Dermis blood vessel endothelial cell (primary cell): ENCODE measurements at regions not wholly inside any gene's neighbourhood (a gene's known extent, or its start where the extent isn't known, plus 50 kb on each side); places are given as distances from the start of the nearest gene placed in this dataset.

Source experiments
- DNase-seq: peaks from one replicate; pipeline ENCODE4 v3.0.0; 2010

GRCh38 chr3:193780810-193781478, 187.9 kb downstream of the OPA1 start:
- peak; percentile 86 for DNase-seq

DNA sequence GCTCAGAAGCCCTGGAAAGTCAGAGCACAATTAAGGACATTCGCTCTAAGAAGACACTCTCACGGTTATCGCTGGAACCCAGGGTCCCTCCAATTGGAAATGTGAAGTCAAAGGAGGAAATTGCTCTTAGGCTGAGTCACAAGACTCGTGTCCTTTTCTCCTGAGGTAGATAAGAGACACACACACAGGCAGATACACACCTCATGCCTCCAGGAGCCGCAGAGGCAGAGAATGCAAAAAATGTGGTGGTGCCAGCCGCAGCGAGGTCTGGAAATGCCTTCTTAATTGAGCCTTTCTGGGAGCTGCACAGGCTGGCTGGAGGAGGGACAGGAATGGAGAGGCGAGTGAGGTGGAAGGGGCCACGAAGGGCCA, 189.3 kb downstream of the OPA1 start:
- DNase-seq = peak; percentile 60

GRCh38 chr3:193782747-193783146, 189.7 kb downstream of the OPA1 start:
- DNase-seq = no peak

- peak; percentile 48 for DNase-seq
Measured at GRCh38 chr3:193783166-193783896, 190.3 kb downstream of the OPA1 start.

GRCh38 chr3:193784822-193785221, 191.8 kb downstream of the OPA1 start:
- no peak for DNase-seq

DNA sequence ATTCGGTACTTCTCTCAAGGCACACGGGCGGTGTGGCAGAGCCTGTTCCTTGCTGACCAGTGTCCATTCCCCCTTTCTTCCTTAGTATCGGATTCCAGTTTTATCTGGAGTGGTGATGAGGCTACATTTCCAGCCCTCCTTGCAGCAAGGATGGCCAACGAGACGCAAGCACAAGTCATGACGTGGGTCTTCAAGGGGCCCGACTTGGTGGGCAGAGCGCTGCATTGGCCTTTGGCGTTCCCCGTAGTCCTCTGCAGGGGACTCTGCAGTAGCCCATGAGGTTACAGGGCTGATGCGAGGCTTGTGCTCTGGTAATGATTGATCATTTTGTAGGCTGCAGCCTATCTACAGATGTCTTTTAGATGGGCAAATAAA, 194.5 kb downstream of the OPA1 start:
- DNase-seq = no peak

GRCh38 chr3:193788189-193788991, 195.4 kb downstream of the OPA1 start:
- peak; percentile 88 for DNase-seq

- DNase-seq = no peak
Measured at GRCh38 chr3:193789455-193789854, 196.4 kb downstream of the OPA1 start.

- DNase-seq = no peak
Measured at GRCh38 chr3:193790086-193790990, 197.3 kb downstream of the OPA1 start.

DNA sequence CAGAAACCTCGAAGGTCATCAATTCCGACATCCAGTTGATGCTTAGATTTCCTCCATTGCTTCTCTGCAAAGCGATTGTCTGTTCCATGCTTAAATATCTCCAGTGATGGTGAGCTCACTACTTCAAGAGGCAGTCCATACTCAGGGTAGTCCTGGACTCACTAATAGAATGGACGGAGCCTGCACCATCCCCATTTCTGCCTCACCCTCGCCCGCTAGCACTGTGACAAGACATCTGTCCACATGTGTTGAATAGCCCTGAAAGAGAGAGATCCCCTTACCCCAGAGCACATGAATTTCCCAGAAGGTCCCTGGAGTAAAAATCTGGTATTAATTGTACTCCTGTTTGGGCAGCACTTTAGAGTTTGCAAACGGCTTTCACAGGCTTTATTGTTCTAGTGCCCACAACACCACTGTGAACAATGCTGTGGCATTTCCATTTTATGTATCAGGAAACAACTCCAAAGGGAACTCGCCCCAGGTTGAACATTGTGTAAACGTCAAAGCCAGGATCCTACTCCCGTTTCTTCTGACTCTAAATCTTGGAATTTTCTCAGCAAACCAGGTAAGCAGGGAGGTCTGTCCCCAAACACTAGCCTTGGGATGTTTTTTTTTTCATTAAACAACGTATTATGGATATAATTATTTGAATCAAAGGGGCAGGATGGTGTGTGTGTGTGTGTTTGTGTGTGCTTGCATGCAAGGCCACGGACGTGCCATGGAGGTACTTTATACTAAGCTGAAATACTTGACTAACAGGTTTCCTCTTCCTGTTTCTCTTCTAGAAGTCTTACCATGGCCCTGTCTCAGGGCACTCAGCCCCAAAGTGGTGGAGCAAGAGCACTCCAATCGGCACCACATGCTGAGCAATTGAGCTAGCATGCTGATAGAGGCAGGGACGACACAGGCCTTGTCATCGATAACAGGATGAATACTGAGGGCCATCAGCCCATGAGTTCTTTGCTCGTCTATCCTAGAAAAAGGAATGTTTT, 198.3 kb downstream of the OPA1 start:
- DNase-seq = peak; percentile 48

DNA sequence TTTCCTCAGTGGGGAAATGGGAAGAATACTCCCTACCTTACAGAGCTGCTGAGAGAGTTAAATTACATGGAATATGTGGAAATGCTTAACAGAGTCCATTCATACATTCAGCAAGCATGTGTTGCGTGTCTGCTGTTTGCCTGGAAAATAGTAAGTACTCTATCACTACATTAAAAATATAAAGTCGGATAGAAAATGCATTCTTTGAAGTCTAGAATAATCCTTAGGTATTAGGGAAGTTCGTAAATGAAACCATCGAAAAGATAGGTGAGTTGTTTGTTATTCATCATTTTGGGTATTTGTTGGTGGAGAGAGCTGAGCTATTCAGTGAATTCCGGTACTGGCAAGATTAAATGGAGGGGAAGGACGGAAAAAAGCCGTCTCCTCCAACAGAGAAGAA, 200.1 kb downstream of the OPA1 start:
- no peak for DNase-seq

- DNase-seq = peak; percentile 32
Measured at GRCh38 chr3:193794002-193794881, 201.2 kb downstream of the OPA1 start.

DNA sequence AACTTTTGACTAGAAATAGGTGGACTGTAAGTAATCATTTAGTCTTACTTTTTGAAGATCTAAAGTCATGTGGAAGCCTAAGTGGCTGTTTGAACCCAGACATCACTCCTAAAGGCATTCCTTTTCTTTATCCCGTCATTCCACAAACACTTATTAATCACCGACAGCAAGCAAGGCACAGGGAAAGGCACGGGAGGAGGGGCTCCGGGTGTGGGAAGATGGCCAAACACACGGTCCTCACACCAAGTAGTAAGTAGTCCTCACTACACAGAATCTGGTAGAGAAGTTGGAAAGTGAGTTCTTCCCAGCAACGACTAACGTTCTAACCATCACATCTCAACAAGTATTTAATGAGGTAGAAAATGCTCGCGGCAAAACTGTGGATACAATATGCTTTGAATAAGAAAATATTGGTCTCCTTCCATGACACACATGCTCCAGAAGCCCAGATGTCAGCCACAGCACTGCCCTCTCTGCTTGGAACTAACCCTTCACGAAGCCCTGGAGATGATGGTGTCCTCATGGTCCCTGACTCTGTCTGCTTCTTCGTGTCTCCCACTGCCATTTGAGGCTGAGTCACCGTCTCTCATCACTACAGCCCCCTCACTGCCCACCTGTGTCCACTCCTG, 202.2 kb downstream of the OPA1 start:
- no peak for DNase-seq

- DNase-seq = no peak
Measured at GRCh38 chr3:193796089-193796488, 203.1 kb downstream of the OPA1 start.

DNA sequence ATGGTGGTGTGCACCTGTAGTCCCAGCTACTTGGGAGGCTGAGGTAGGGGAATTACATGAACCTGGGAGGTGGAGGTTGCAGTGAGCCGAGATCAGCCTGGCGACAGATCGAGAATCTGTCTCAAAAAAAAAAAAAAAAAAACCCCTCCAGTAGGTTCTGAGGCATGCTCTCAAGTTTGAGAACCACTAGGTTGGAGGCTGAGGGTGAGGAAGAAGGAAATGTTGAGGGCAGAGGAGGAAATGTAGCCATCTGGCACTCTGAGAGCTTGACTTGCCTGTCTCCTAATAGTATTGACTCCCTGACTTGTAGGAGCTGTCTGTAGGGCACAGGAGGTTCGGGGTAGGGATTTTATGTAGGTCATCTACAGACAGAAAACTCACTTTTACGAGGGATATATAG, 204.6 kb downstream of the OPA1 start:
- DNase-seq = no peak

- no peak for DNase-seq
Measured at GRCh38 chr3:193798051-193798450, 205.0 kb downstream of the OPA1 start.

DNA sequence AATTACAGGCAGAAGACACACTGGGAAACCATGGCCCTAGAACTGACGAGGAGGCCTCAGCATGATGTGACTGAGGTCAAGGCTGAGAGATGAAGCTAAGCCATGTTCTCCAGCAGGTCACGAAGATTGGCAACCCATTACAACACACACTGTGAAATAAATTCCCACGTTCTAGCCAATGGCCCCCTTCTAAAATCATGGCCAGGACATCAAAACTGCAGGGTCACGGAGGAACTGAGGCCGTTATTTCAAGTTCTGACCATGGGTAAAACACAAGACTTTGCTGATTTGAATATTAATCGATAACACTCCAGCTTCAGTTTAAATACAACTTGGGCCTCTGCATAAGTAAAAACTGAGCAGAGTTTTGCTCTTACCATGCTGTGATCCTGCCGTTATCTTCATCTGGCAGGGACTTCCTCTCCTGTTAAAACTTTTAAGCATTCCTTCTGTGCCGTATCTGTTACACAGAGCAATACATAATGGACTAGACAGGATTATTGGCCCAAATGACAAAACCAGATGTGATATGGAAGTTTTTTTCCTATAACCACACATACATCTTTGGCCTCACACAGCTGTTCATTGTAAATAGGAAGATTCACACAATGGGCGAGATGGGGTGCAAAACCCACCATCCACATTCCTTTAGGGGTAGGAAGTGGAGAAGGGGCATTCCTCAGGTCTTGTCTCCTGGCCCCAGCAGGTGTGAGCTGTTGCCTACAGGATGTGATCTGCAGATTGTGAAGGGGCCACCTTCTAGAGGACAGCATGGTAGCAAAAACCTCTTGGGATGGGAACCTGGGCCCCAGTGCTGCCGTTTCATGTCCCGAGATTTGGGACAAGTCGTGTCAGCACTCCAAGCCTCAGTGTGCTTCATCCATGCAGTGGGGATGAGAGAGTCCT, 207.4 kb downstream of the OPA1 start:
- DNase-seq = peak; percentile 10

- DNase-seq = no peak
Measured at GRCh38 chr3:193801097-193801496, 208.1 kb downstream of the OPA1 start.

- no peak for DNase-seq
Measured at GRCh38 chr3:193803288-193803687, 210.3 kb downstream of the OPA1 start.
